PFSK-1 (cell line): ENCODE measurements at regions not wholly inside any gene's neighbourhood (a gene's known extent, or its start where the extent isn't known, plus 50 kb on each side); places are given as distances from the start of the nearest gene placed in this dataset.

Experiments used
- FOXP2 ChIP-seq: optimal IDR thresholded peaks from 2 replicates; pipeline ENCODE3; 2011; ENCODE audit warnings: borderline replicate concordance, control low read depth, inconsistent platforms; ENCODE audit not compliant: insufficient read depth; ENCODE audit errors: extremely low read length, extremely low read depth
- POLR2AphosphoS5 ChIP-seq: IDR thresholded peaks from 2 replicates; pipeline ENCODE4 v1.6.1; 2012; ENCODE audit warnings: low read depth, mild to moderate bottlenecking, control low read depth, low read length, moderate library complexity
- SIN3A ChIP-seq: IDR thresholded peaks from 2 replicates; pipeline ENCODE4 v1.6.1; 2012; ENCODE audit warnings: mild to moderate bottlenecking, low read length, moderate library complexity, borderline replicate concordance; ENCODE audit not compliant: insufficient read depth
- TAF1 ChIP-seq: IDR thresholded peaks from 2 replicates; pipeline ENCODE4 v1.6.1; 2012; ENCODE audit warnings: low read length, control low read depth, borderline replicate concordance; ENCODE audit not compliant: insufficient read depth
- TF ChIP-seq, protein P1 (sequence below), 2 experiments: IDR thresholded peaks; 2 replicates each; pipeline versions ENCODE4 v1.6.1 to v1.8.0; 2011 to 2012; ENCODE audit warnings: low read depth in 2 of 2, low read length in 2 of 2, control low read depth in 1 of 2, inconsistent platforms in 1 of 2, mild to moderate bottlenecking in 1 of 2, moderate library complexity in 1 of 2; ENCODE audit not compliant: insufficient read depth in 1 of 2

DNA sequence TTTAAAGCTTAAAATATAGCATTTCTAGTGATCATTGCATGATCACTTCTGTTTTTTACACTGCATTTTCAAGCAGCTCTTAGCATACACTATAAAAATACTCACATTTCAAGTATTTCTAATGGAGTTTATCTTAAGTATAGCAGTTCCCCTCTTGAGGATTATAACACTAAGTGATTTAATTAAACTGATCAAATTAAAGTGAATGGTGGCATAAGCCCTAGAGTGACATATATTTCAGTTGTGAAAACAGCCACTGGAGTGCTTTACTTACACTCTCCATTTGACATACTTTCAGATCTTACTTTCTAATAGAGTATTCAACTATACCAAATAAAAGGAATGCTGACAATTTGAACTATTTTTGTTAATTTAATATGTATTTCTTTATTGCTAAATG lies 623.3 kb upstream of the TMPRSS15 start:
- TF ChIP-seq FOXP2 = no peak
- no peak for TF ChIP-seq SIN3A
- TF ChIP-seq POLR2AphosphoS5 = no peak
- TF ChIP-seq, protein P1, sequence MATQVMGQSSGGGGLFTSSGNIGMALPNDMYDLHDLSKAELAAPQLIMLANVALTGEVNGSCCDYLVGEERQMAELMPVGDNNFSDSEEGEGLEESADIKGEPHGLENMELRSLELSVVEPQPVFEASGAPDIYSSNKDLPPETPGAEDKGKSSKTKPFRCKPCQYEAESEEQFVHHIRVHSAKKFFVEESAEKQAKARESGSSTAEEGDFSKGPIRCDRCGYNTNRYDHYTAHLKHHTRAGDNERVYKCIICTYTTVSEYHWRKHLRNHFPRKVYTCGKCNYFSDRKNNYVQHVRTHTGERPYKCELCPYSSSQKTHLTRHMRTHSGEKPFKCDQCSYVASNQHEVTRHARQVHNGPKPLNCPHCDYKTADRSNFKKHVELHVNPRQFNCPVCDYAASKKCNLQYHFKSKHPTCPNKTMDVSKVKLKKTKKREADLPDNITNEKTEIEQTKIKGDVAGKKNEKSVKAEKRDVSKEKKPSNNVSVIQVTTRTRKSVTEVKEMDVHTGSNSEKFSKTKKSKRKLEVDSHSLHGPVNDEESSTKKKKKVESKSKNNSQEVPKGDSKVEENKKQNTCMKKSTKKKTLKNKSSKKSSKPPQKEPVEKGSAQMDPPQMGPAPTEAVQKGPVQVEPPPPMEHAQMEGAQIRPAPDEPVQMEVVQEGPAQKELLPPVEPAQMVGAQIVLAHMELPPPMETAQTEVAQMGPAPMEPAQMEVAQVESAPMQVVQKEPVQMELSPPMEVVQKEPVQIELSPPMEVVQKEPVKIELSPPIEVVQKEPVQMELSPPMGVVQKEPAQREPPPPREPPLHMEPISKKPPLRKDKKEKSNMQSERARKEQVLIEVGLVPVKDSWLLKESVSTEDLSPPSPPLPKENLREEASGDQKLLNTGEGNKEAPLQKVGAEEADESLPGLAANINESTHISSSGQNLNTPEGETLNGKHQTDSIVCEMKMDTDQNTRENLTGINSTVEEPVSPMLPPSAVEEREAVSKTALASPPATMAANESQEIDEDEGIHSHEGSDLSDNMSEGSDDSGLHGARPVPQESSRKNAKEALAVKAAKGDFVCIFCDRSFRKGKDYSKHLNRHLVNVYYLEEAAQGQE (IDR thresholded peaks at IDR 0.05; ENCODE audit: insufficient read depth in 1 of 2, low read depth in 2 of 2, low read length in 2 of 2) = no peak

DNA sequence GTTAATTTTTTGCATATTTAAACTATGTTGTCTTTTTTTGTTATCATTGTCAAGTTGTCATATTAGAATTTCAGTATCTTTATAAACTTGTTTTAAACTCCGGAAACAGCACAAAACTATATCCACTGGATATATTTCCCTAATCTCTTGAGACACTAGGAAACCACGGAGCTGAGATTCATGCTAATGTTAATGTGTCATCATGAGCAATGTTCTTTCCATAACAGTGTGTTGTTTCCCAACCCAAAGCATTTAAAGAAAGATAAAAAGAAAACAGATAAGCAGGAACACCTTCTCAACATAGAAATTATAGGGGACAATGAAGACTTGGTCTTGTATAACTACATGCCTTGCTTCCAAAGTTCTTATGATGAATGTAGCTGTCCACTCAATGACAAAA lies 626.2 kb upstream of the TMPRSS15 start:
- TF ChIP-seq SIN3A = no peak
- TF ChIP-seq POLR2AphosphoS5 = no peak
- TF ChIP-seq FOXP2 = no peak
- TF ChIP-seq, protein P1 (IDR thresholded peaks at IDR 0.05; ENCODE audit: insufficient read depth in 1 of 2, low read depth in 2 of 2, low read length in 2 of 2) = no peak
- TF ChIP-seq TAF1 = no peak

DNA sequence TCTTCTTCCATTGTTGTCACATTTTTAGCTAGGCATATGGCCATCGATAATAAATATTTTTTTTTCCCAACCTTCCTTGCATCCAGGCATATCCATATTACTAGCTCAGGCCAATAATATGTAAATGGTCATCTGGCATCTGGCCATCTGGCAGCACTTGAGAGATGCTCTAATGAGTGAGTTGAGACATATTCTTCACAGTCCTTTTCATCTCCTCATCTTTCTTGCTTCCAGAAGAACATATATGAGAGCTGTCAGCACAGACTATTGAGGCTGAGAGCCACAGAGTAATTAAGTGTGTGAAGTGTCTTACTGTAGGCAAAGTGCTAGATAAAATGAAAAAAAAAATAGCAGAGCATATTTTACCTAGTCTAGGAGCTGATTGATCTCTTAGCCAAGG lies 628.4 kb upstream of the TMPRSS15 start:
- TF ChIP-seq, protein P1 (IDR thresholded peaks at IDR 0.05; ENCODE audit: insufficient read depth in 1 of 2, low read depth in 2 of 2, low read length in 2 of 2) = no peak
- TF ChIP-seq SIN3A (no peak), FOXP2 (no peak)

DNA sequence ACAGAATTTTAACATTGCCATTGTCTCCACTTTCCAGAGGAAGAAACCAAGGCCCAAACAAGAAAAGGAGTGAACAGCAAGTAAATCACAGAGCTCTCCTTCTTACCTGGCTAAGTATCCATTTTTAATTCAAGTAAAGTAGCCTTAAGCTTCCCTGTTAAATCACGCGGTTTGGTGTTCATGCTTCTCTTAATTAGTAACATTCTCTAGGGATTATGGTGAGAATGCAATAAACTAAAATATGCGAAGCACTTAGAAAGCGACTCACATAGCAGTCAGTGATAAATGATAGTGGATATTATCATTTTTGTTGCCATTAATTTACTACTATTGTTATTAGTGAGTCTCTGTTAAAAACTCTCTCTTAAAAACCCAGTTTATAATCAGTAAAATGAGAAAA lies 630.5 kb upstream of the TMPRSS15 start:
- TF ChIP-seq SIN3A = no peak
- TF ChIP-seq FOXP2 = no peak
- no peak for TF ChIP-seq TAF1
- no peak for TF ChIP-seq POLR2AphosphoS5
- TF ChIP-seq, protein P1 (IDR thresholded peaks at IDR 0.05; ENCODE audit: insufficient read depth in 1 of 2, low read depth in 2 of 2, low read length in 2 of 2) = no peak

DNA sequence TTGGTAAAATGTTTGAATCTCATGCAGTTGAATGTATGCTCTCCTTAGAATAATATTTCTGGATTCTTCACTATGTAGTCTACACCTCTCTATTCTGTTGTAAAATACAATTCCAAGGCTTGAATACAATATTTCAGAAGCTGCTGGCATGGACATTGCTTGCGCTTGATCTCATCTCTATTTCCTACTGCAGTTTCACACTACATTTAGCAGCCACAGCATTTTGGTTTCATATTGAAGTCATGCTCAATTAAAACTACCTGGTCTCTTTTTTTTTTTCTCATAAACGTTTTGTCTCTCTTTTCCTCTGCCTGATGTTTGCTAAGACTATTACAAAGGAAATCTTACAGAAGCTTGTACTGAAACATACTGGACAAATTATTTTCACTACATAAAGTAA lies 631.0 kb upstream of the TMPRSS15 start:
- TF ChIP-seq POLR2AphosphoS5 = no peak
- TF ChIP-seq, protein P1 (IDR thresholded peaks at IDR 0.05; ENCODE audit: insufficient read depth in 1 of 2, low read depth in 2 of 2, low read length in 2 of 2) = no peak
- TF ChIP-seq TAF1 = no peak
- no peak for TF ChIP-seq SIN3A
- no peak for TF ChIP-seq FOXP2
